ENCODE measurements at regions not wholly inside any gene's neighbourhood (a gene's known extent, or its start where the extent isn't known, plus 50 kb on each side); places are given as distances from the start of the nearest gene placed in this dataset.

GRCh38 chr10:10886861-10887531, 130.7 kb upstream of the CELF2 start:
- TF ChIP-seq CTCF (conservative IDR thresholded peaks at IDR 0.05), result no peak
- TF ChIP-seq EZH2 (IDR thresholded peaks at IDR 0.05; ENCODE audit: low read depth), result no peak
